Mammary epithelial cell (primary cell): ENCODE measurements at regions not wholly inside any gene's neighbourhood (a gene's known extent, or its start where the extent isn't known, plus 50 kb on each side); places are given as distances from the start of the nearest gene placed in this dataset.

Experiments
- EZH2 ChIP-seq: IDR thresholded peaks from 2 replicates; pipeline ENCODE4 v1.6.1; 2012; ENCODE audit warnings: low read length, inconsistent platforms, borderline replicate concordance
- TF ChIP-seq, protein P1 (sequence below), 2 donors: IDR thresholded peaks in 1 of 2; conservative IDR thresholded peaks in 1 of 2; 2 replicates each; pipeline ENCODE4 v1.5.1; 2011 to 2012; ENCODE audit warnings: inconsistent platforms in 2 of 2, low read length in 2 of 2, mild to moderate bottlenecking in 2 of 2, control low read depth in 1 of 2, low read depth in 1 of 2; ENCODE audit not compliant: insufficient read depth in 1 of 2; ENCODE audit errors: extremely low read depth in 1 of 2

DNA sequence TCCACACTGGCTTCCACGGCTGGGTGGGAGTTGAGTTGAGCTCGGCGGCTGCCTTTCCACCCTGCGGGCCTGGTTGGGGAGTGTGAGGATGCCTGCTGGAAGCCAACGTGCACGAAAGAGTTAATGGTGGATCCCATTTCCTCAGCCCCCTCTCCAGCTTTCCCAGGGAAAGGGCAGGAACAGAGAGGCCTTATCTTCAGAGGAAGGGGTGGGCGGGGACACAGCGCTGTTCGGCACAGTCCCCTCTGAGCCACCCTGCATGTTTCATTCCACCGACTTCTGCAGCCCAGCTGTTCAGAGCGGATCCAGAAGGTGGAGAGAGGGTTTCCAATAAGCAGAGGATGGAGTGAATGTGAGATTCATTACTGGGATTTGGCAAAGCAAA is 295.3 kb downstream of the SEC14L1 start:
- TF ChIP-seq, protein P1, sequence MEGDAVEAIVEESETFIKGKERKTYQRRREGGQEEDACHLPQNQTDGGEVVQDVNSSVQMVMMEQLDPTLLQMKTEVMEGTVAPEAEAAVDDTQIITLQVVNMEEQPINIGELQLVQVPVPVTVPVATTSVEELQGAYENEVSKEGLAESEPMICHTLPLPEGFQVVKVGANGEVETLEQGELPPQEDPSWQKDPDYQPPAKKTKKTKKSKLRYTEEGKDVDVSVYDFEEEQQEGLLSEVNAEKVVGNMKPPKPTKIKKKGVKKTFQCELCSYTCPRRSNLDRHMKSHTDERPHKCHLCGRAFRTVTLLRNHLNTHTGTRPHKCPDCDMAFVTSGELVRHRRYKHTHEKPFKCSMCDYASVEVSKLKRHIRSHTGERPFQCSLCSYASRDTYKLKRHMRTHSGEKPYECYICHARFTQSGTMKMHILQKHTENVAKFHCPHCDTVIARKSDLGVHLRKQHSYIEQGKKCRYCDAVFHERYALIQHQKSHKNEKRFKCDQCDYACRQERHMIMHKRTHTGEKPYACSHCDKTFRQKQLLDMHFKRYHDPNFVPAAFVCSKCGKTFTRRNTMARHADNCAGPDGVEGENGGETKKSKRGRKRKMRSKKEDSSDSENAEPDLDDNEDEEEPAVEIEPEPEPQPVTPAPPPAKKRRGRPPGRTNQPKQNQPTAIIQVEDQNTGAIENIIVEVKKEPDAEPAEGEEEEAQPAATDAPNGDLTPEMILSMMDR (conservative IDR thresholded peaks at IDR 0.05 in 1 of 2, IDR thresholded peaks at IDR 0.05 in 1 of 2; ENCODE audit: extremely low read depth in 1 of 2, insufficient read depth in 1 of 2, low read depth in 1 of 2, low read length in 2 of 2) = no peak
- no peak for TF ChIP-seq EZH2
